A549 (cell line): ENCODE measurements at regions not wholly inside any gene's neighbourhood (a gene's known extent, or its start where the extent isn't known, plus 50 kb on each side); places are given as distances from the start of the nearest gene placed in this dataset.

ENCODE experiments used
- ATAC-seq, 2 experiments: fragments of 200-7000 bp in 1 of 2; fragments of >200 bp in 1 of 2; cut with Nextera tagmentation in 1 of 2; cut with Tn5 transposase in 1 of 2; 3 replicates each; pipeline versions ENCODE4 v1.8.0 to v1.9.1; 2018 to 2020; ENCODE audit warnings: mild to moderate bottlenecking in 1 of 2, moderate library complexity in 1 of 2
- CTCF ChIA-PET: fragments of 300-600 bp; sonication (Branson Sonifier 250); formaldehyde crosslinking; extraction: SDS; loops from one replicate; lab custom pipeline; 2021; ENCODE audit warnings: antibody characterized with exemption, inconsistent platforms; lab: Yijun Ruan, JAX
- POLR2A ChIA-PET: fragments of 350-600 bp; formaldehyde crosslinking; extraction: SDS; loops from one replicate; lab custom pipeline; 2021; ENCODE audit warnings: antibody characterized with exemption, inconsistent platforms; lab: Yijun Ruan, JAX
- DNase-seq, 2 experiments: peaks; one replicate each; pipeline versions ENCODE4 v3.0.0 to v3.0.0-alpha.2; 2011 to 2016; ENCODE audit warnings: low read depth in 1 of 2, low spot score in 1 of 2
- FAIRE-seq: peaks from 2 replicates; lab custom pipeline; 2011; peaks lifted over from hg19 to GRCh38; lab: Jason Lieb, UNC
- H3K27ac ChIP-seq, 2 experiments: fragments of >200 bp; sonication (Bioruptor Twin); formaldehyde crosslinking; 3 replicates each; pipeline ENCODE4 v1.5.1; 2016 to 2017
- H3K4me1 ChIP-seq: fragments of >200 bp; sonication (Bioruptor Twin); formaldehyde crosslinking; 3 replicates; pipeline ENCODE4 v1.6.1; 2016
- H3K4me2 ChIP-seq: fragments of >200 bp; sonication (Bioruptor Twin); formaldehyde crosslinking; 3 replicates; pipeline ENCODE4 v1.6.1; 2016
- H3K4me3 ChIP-seq: fragments of >200 bp; sonication (Bioruptor Twin); formaldehyde crosslinking; 3 replicates; pipeline ENCODE4 v1.5.1; 2016
- H3K9me3 ChIP-seq: fragments of >200 bp; sonication (Bioruptor Twin); formaldehyde crosslinking; 3 replicates; pipeline ENCODE4 v1.6.1; 2016
- BHLHE40 ChIP-seq: IDR thresholded peaks from 2 replicates; pipeline ENCODE4 v1.6.1; 2012; ENCODE audit warnings: low read depth, low read length, inconsistent platforms
- CEBPB ChIP-seq, 2 experiments: fragments of >200 bp in 1 of 2; sonication (Bioruptor Twin) in 1 of 2; formaldehyde crosslinking in 1 of 2; IDR thresholded peaks; 2 replicates each; pipeline ENCODE4 v1.6.1; 2012 to 2016
- CTCF ChIP-seq: fragments of >200 bp; sonication (Bioruptor Twin); formaldehyde crosslinking; IDR thresholded peaks from 3 replicates; pipeline ENCODE4 v1.5.1; 2016
- ELK1 ChIP-seq: fragments of 150-350 bp; IDR thresholded peaks from 2 replicates; pipeline ENCODE4 v1.6.1; 2014; ENCODE audit warnings: low read depth, mild to moderate bottlenecking, low read length
- ESRRA ChIP-seq: fragments of 150-350 bp; IDR thresholded peaks from 2 replicates; pipeline ENCODE4 v1.6.1; 2014; ENCODE audit warnings: mild to moderate bottlenecking, low read length, borderline replicate concordance
- FOSL2 ChIP-seq, 2 experiments: fragments of 450-650 bp in 1 of 2; fragments of >200 bp in 1 of 2; sonication (Bioruptor Twin) in 1 of 2; formaldehyde crosslinking; IDR thresholded peaks; 2 replicates each; pipeline versions ENCODE4 v1.5.0 to v1.6.1; 2016 to 2020; ENCODE audit warnings: mild to moderate bottlenecking in 1 of 2, moderate library complexity in 1 of 2
- FOXS1 ChIP-seq: fragments of 250-450 bp; sonication (Bioruptor Pico); IDR thresholded peaks from 2 replicates; pipeline ENCODE4 v1.5.0; 2020; ENCODE audit warnings: mild to moderate bottlenecking, moderate library complexity
- HOXA7 ChIP-seq: fragments of 250-450 bp; sonication (Bioruptor Pico); IDR thresholded peaks from 2 replicates; pipeline ENCODE4 v1.5.0; 2020; ENCODE audit warnings: mild to moderate bottlenecking, moderate library complexity
- HOXB5 ChIP-seq: fragments of 250-450 bp; sonication (Bioruptor Pico); IDR thresholded peaks from 2 replicates; pipeline ENCODE4 v1.5.0; 2020; ENCODE audit warnings: mild to moderate bottlenecking, moderate library complexity
- JUNB ChIP-seq: fragments of >200 bp; sonication (Bioruptor Twin); formaldehyde crosslinking; IDR thresholded peaks from 2 replicates; pipeline ENCODE4 v1.6.1; 2016
- KDM1A ChIP-seq: fragments of 200-600 bp; sonication (generic); IDR thresholded peaks from 2 replicates; pipeline ENCODE4 v1.6.1; 2016; ENCODE audit warnings: low read depth, mild to moderate bottlenecking
- RARB ChIP-seq: fragments of 250-450 bp; sonication (Bioruptor Pico); IDR thresholded peaks from 2 replicates; pipeline ENCODE4 v1.8.0; 2021; ENCODE audit warnings: mild to moderate bottlenecking, moderate library complexity
- RFX5 ChIP-seq: fragments of 450-650 bp; IDR thresholded peaks from 2 replicates; pipeline ENCODE4 v1.7.1; 2014; ENCODE audit warnings: antibody characterized with exemption, mild to moderate bottlenecking, moderate library complexity
- SREBF2 ChIP-seq: fragments of 450-650 bp; IDR thresholded peaks from 2 replicates; pipeline ENCODE4 v1.6.1; 2014; ENCODE audit warnings: mild to moderate bottlenecking, moderate library complexity
- TP53 ChIP-seq: fragments of 250-450 bp; sonication (Bioruptor Pico); IDR thresholded peaks from 2 replicates; pipeline ENCODE4 v1.5.0; 2021; ENCODE audit warnings: mild to moderate bottlenecking, moderate library complexity
- ZNF302 ChIP-seq: fragments of 250-450 bp; sonication (Bioruptor Pico); IDR thresholded peaks from 2 replicates; pipeline ENCODE4 v1.9.0; 2021; ENCODE audit warnings: inconsistent platforms, mild to moderate bottlenecking, moderate library complexity
- WGBS: methylation state at CpG from one replicate; pipeline ENCODE4 v1.1.6; 2017; ENCODE audit errors: missing lambda C conversion rate; 5-methylcytosine and 5-hydroxymethylcytosine counted together
- TF ChIP-seq, protein P1 (sequence below): fragments of 250-450 bp; sonication (Bioruptor Pico); IDR thresholded peaks from 2 replicates; pipeline ENCODE4 v1.5.0; 2020; ENCODE audit warnings: low read depth, mild to moderate bottlenecking, moderate library complexity
- TF ChIP-seq, protein P2 (sequence below): fragments of 450-650 bp; IDR thresholded peaks from 2 replicates; pipeline ENCODE4 v1.6.1; 2014; ENCODE audit warnings: antibody characterized with exemption
- TF ChIP-seq, protein P3 (sequence below): fragments of 200-600 bp; sonication (generic); IDR thresholded peaks from 2 replicates; pipeline ENCODE4 v1.6.1; 2016; ENCODE audit warnings: antibody characterized with exemption, mild to moderate bottlenecking, moderate library complexity

DNA sequence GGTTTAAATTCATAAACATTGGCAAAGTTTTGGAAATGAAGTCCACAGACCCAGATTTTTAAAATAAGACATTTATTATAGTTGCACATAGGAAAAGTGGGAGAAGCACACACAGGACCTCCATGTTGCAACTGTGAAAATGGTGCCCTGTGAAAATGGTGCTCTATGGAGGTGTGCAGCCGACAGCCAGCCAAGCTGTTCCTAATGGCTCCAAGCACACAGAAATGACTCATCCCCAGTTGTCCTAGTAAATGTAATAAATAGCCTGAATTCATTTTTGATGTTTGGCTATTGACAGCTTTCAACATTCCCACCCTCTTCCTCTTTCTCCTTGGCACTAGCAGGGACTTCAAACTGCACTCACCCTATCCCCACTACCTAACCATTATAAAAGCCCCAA lies 590.9 kb downstream of the CAAP1 start (continued):
- TF ChIP-seq CEBPB (IDR thresholded peaks at IDR 0.05): no peak

- FAIRE-seq: no peak
- no peak for ATAC-seq
- Histone ChIP-seq H3K4me1 (no peaks in the 10 kb centered on the region), H3K9me3 (no peaks in the 10 kb centered on the region), H3K27ac (no peak overlapping the region), H3K4me2 (no peak overlapping the region), H3K4me3 (no peak overlapping the region)
- TF ChIP-seq JUNB: no peak
- no peak for TF ChIP-seq CTCF
- no peak for TF ChIP-seq FOSL2 (IDR thresholded peaks at IDR 0.05)
- no peak for TF ChIP-seq FOSL2 (CRISPR knock-in tag; IDR thresholded peaks at IDR 0.05)
- TF ChIP-seq, protein P1, sequence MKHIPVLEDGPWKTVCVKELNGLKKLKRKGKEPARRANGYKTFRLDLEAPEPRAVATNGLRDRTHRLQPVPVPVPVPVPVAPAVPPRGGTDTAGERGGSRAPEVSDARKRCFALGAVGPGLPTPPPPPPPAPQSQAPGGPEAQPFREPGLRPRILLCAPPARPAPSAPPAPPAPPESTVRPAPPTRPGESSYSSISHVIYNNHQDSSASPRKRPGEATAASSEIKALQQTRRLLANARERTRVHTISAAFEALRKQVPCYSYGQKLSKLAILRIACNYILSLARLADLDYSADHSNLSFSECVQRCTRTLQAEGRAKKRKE: no peak
- no peak for TF ChIP-seq BHLHE40
- ChIA-PET CTCF (no interaction called here), POLR2A (no interaction called here)
- 19% methylated on average over 3 of the region's 3 CpGs for WGBS
- DNase-seq: no peak
Observed at GRCh38 chr9:26301046-26301445, 591.6 kb downstream of the CAAP1 start.

- ATAC-seq (no peak), DNase-seq (no peak), FAIRE-seq (no peak)
- TF ChIP-seq SREBF2 (no peak), BHLHE40 (no peak), HOXA7 (CRISPR knock-in tag) (no peak), FOXS1 (CRISPR knock-in tag) (no peak), ESRRA (no peak), RFX5 (no peak), ELK1 (no peak), ZNF302 (CRISPR knock-in tag) (no peak), KDM1A (no peak), TP53 (no peak), RARB (CRISPR knock-in tag) (no peak), HOXB5 (CRISPR knock-in tag) (no peak)
- TF ChIP-seq, protein P2, sequence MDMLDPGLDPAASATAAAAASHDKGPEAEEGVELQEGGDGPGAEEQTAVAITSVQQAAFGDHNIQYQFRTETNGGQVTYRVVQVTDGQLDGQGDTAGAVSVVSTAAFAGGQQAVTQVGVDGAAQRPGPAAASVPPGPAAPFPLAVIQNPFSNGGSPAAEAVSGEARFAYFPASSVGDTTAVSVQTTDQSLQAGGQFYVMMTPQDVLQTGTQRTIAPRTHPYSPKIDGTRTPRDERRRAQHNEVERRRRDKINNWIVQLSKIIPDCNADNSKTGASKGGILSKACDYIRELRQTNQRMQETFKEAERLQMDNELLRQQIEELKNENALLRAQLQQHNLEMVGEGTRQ: no peak
- TF ChIP-seq, protein P3, sequence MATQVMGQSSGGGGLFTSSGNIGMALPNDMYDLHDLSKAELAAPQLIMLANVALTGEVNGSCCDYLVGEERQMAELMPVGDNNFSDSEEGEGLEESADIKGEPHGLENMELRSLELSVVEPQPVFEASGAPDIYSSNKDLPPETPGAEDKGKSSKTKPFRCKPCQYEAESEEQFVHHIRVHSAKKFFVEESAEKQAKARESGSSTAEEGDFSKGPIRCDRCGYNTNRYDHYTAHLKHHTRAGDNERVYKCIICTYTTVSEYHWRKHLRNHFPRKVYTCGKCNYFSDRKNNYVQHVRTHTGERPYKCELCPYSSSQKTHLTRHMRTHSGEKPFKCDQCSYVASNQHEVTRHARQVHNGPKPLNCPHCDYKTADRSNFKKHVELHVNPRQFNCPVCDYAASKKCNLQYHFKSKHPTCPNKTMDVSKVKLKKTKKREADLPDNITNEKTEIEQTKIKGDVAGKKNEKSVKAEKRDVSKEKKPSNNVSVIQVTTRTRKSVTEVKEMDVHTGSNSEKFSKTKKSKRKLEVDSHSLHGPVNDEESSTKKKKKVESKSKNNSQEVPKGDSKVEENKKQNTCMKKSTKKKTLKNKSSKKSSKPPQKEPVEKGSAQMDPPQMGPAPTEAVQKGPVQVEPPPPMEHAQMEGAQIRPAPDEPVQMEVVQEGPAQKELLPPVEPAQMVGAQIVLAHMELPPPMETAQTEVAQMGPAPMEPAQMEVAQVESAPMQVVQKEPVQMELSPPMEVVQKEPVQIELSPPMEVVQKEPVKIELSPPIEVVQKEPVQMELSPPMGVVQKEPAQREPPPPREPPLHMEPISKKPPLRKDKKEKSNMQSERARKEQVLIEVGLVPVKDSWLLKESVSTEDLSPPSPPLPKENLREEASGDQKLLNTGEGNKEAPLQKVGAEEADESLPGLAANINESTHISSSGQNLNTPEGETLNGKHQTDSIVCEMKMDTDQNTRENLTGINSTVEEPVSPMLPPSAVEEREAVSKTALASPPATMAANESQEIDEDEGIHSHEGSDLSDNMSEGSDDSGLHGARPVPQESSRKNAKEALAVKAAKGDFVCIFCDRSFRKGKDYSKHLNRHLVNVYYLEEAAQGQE: no peak
- ChIA-PET POLR2A (no interaction called here), CTCF (no interaction called here)
- no peak overlapping the region for H3K4me3 ChIP-seq
- H3K27ac ChIP-seq: no peak overlapping the region
- H3K4me2 ChIP-seq: no peak overlapping the region
- peaks cover 15% of the 10 kb centered on the region for H3K4me1 ChIP-seq
- no peaks in the 10 kb centered on the region for H3K9me3 ChIP-seq
- 45% methylated on average over 5 of the region's 5 CpGs for WGBS
Observed at GRCh38 chr9:26296910-26297572, 595.6 kb downstream of the CAAP1 start.
